ENCODE measurements at regions not wholly inside any gene's neighbourhood (a gene's known extent, or its start where the extent isn't known, plus 50 kb on each side); places are given as distances from the start of the nearest gene placed in this dataset.
"Not testable (repeated sequence)": the region's sequence is repeated elsewhere in the genome, so short reads cannot be mapped to it uniquely, and the experiment has no call there.

DNA sequence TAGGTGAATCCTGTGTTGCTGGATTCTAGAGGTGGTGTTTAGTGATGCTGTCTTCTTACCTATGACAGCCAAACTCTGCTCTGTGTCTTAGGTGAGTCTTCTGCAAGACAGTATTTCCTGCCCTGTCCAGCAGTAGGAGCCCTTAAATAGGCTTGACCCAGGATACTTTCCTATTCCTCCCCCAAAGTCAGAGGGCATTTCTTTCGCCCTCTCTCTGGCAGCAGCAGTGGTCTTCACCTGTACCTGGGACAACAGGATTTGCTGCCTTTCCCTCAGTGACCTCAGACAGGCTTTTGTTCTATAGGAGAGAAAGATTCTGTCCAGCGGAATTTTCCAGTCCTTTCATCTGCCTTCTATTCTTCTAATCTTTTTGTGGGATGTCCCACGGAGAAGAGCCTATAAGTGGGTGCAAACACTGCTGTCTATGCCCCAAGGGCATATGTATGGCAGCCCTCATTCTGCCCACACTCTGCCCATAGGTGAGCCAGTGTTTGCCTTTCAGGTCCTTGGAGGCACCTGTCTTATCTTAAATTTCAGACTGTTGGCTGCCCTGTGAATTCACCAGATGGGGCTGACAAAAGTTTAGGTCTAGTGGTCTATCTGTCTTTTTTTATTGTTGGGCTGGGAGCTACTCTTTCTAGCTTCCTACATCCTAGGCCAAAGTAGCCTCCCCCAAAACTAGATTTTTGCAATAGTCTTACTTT is 177.3 kb upstream of the SPOPL start:
- no peak for DNase-seq

DNA sequence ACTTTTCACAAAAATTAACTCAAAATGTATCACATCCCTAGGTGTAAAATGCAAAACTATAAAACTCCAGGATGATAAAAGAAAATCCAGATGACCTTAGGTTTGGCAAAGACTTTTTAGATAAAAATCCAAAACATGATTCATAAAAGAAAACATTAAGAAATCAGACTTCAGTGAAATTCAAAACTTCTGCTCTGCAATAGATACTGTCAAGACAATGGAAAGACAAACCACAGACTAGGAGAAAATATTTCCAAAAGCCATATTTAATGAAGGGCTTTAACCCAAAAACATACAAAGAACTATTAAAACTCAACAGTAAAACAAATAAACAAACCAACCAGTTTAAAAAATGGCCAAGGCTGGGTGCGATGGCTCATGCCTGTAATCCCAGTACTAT is 173.6 kb upstream of the SPOPL start:
- no peak for DNase-seq

DNA sequence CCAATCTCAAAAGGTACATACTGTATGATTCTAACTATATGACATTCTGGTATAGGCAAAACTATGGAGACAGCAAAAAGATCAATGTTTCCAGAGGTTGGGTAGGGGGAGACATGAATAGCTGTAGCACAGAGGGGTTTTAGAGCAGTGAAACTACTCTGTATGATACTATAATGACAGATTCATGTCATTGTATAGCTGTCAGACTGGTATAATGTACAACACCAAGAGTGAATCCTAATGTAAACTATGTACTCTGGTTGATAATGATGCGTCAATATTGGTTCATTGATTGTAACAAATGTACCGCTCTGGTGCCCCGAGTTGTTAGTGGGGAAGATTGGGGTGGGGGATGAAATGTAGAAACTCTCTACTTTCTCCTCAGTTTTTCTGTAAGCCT is 172.4 kb upstream of the SPOPL start:
- DNase-seq, result no peak

GRCh38 chr2:138329591-138329990 is 172.0 kb upstream of the SPOPL start:
- no peak for DNase-seq

DNA sequence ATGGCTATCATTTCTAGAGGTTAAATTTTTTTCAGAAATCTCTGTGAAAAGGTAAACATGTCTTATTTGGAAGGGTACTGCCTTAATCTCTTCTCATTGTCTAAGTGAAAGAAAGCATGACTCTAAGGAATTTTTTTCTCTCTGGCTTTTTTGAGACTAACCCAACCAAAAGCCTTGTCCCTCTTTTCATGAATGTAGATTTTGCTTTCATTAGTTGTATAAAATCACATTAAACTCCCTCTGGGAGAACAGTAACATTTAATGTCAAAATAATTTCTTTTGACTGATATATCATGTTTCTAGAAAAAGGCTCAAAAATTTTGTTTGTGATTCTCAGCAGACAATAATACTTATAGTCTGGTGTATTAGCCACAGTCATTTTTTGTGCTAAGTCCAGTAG is 168.4 kb upstream of the SPOPL start:
- DNase-seq, result no peak

DNA sequence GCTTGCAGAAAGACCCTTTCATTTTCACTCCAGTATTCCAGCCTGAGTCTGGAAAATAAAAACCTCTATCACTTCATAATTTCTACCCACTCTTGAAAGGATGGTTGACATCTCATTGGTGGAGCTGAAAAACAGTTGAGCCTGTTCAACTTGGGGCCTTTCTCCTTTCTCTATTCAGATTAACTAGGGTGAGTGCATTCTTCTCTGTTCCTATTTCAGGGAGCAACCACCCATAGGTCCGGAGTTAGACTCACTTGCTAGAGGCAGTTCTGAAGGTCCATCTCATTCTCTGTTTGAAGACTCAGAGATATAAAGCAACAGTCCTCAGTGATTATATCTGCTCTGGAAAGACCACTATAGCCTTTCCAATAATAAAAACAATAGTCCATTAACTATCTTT is 167.9 kb upstream of the SPOPL start:
- no peak for DNase-seq

GRCh38 chr2:138334323-138334722 is 167.2 kb upstream of the SPOPL start:
- DNase-seq, result no peak

DNA sequence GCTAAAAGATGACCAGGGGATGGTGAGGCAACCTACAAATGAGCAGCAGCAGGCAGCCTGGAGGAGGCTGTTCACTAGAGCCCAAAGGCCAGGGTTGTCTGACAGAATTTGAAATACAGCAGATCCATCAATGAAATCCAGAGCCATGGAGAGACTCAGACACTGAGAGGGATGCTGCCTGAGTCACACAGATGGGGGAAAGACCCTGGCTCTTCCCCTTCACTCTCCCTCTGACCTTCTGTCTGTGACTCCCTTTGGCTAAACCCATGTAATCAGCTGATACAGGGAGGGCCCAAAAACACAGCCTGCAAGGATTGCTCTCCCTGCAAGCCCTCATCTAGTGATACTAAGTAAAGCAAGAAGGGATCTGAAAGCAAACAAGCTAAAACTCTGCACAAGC is 166.5 kb upstream of the SPOPL start:
- DNase-seq, result no peak

DNA sequence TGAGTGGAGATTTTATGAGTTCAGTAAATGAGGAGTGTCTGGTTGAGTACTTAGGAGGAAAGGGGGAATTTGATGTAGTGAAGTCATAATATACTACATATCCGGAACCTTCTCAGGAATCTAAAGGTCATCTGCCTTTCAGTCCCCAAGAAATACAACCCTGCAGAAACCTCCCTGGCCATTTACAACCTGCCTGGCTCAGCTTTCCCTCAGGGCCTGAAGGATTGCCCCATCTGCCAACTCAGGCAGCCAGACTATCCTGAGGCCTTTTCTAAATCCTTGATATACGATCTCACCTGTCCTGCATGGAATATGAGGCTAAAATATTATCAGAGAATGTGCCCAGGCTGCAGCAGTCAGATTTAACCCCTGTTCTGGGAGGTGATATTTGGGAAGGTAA is 165.4 kb upstream of the SPOPL start:
- no peak for DNase-seq

- no peak for DNase-seq
These were observed 146.3 kb upstream of the SPOPL start for GRCh38 chr2:138355244-138355643.

DNA sequence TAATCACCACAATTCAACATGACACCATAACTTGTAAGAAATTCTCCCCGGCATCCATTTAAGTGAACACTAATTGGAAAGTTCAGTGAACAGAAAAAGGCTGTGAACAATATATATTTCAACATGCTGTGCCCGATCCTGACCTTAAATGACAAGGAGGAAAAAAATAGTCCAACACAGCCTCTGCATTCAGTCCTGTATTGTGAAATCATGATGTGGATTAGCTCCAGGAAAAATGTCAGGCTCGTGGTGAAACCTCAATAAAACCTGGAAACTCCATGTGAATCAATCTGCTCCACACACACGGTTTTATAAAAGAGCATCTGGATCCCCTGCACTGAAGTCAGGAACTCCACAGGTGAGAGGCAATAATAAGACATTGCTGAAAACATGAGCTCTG is 145.4 kb upstream of the SPOPL start:
- no peak for DNase-seq

DNA sequence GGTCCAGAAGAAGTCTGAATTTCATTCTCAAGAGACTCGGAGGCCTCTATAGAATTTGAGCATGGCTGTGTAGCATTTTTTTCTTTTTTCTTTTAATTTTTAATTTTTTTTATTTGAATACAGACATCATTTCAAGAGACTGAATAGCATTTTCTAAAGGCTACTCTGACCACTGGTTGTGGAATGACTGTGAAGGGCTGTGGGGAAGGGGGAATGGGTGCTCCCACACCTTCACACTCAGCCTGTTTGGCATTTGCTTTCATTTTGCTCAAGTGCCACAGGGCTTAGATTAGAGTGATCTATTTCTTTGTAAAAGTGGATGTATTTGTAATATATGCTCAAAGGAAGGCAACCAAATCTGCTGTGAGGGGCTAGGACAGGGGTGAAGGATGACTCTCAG is 142.0 kb upstream of the SPOPL start:
- DNase-seq, result no peak

DNA sequence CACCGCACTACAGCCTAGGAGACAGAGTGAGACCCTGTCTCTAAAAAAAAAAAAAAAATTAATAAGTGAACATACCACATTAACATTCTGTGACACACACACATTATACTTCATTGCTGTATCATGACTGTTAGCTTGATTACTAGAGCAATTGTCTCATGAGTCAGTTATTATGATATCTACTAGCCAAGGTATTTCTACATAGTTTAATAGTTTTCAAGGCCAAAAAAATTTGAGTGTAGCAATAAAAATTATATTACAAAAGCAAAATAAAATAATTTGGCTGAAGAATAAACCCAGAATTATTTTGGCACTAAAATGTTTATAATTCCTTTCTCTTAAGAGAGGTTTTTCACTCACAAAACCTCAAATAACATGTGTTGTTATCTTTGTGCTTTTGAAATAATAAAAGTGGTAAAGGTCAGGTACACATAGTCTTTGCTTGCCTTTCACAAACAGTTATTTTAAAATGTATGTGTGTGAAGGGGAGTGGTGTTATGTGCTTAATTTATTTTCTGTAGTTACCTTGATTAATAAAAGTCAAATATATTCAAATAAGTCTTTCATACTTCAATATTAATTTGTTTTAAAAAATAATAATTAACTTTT is 136.9 kb upstream of the SPOPL start:
- no peak for DNase-seq

DNA sequence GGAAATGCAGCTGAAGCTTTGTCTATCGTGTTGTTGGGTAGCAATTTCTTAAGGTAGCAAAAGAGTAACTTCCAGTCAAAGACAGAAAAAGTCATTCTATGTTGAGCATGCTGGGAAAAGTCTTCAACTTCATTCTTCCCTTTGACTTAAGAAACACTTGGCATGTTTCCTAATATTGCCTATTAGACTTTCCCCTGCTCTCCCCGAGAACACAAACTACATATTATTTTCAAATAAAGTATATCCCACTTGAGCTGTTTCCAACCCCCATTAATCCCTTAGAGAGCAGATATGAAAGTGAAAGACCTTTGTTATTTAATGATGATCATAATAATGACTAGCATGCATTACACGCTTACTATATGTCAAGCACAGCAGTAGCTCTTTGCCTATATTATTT is 136.0 kb upstream of the SPOPL start:
- DNase-seq, result no peak

DNA sequence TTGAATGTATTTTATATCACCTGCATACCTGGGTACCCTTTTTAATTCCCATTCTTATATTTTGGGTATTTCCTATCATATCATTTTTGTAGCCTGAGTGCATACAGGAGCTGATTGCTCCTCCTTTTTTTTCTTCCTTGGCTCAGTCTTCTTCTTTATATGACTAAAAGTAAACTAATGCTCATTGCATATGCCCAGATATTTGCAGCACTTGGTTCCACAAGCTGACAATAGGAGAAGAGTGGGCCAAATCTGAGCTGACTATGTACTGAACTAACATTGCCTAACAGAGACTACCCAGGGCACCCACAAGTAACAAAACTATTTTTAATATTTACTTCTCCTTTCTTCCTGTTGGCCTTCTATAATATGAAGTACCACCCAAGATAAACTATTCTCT is 131.7 kb upstream of the SPOPL start:
- no peak for DNase-seq

DNA sequence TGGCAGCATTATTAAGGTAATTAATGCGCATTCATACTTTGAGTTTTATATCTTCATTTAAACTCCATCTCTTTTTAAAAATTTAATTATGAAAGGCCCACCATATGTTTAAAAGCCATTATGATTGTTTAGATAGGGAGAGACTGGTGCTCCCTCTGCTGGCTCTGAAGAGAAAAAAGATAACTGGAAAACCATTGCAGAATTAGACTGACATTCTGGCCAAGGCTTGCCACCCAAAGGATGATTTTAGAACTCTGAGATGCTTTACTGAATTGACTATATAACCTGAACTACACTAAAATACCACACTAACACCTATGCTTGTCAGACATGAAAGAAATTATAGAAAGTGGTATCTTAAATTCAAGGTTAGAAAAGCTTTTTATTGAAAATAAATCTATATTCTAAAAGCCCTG is 127.6 kb upstream of the SPOPL start:
- peak; percentile 23 for DNase-seq

DNA sequence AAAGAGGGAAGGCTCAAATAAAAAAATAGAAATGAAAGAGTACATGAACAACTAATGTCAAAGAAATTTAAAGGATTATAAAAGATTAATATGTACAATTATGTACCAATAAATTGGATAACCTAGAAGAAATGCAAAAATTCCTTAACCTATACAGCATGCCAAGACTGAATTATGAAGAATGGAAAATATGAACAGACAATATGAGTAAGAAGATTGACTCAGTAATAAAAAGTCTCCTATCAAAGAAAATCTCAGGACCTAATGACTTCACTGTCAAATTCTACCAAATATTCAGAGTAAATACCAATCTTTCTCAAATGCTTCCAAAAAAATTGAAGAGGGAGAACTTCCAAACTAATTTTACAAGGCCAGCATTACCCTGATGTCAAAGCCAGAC is 120.2 kb upstream of the SPOPL start:
- DNase-seq, result no peak

DNA sequence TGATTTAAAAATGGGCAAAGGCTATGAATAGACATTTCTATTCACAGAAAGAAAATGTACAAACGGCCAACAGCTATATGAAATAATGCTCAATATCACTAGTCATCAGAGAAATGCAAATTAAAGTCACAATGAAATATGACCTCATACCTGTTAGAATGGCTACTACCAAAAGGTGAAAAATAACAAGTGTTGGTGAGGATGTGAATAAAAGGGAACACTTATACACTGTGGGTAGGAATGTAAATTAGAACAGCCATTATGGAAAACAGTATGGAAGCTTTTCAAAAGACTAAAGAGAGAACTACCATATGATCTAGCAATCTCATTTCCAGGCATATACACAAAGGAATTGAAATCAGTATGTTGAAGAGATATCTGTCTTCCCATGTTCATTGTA is 118.9 kb upstream of the SPOPL start:
- no peak for DNase-seq

DNA sequence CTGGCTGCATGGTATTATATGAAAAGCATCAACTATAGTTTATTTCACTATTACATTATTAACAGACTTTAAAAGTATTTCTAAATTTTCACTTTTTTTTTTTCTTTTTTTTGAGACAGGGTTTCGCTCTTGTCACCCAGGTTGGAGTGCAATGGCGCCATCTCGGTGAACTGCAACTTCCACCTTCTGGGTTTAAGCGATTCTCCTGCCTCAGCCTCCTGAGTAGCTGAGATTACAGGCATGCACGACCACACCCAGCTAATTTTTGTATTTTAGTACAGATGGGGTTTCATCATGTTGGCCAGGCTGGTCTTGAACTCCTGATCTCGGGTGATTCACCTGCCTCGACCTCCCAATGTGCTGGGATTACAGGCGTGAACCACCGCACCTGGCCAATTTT is 115.4 kb upstream of the SPOPL start:
- DNase-seq, result not testable (repeated sequence)

- no peak for DNase-seq
These were observed 112.5 kb upstream of the SPOPL start for GRCh38 chr2:138389063-138389462.

- DNase-seq, result peak; percentile 20
These were observed 111.1 kb upstream of the SPOPL start for GRCh38 chr2:138390316-138390945.

- no peak for DNase-seq
These were observed 109.6 kb upstream of the SPOPL start for GRCh38 chr2:138391946-138392345.

DNA sequence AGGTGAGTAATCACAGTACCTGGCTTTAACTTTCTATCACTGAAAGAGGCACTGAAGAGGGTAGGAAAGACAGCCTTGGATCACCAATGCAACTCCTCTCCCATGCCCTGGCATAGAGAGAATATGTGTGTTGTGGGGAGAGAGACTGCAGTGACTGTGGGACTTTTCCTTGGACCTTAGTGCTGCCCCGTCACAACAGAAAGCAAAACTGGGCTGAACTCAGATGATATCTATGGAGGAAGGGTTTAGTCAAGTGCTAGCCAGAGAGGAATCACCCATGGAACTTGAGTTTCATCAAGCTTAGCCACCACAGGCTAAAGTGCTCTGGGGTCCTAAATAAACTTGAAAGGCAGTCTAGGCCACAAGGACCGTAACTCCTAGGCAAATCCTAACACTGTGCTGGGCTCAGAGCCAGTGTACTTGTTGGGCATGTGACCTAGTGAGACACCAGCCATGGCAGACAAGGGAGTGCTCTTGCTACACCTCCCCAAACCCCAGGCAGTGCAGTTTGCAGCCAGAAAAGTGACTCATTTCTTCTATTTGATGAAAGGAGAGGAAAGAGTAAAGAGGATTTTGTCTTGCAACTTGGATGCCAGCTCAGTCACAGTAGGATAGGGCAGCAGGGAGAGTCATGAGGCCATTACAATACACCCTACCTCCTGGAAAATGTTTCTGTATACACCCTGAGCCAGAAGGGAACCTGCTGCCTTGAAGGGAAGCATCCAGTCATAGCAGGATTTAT is 105.8 kb upstream of the SPOPL start:
- peak; percentile 79 for DNase-seq

DNA sequence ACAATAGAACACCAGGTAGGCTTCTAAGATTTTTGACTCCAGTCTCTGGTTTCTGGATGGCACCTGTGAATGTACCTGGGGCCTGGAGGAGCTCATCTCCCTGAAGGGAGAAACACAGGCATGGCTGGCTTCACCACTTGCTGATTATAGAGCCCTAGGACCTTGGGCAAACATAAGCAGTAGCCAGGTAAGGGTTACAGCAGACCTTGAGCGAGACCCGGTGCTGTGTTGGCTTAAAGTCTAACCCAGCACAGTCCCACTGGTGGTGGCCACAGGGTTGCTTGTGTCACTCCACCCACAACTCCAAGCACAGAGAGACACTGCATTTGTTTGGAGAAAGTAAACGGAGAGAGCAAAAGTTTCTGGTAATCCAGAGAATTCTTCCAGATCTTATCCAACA is 104.7 kb upstream of the SPOPL start:
- no peak for DNase-seq

Measured in NCI-H446 treated with DMSO at 0.1 percent for 48 hours (cell line).